Ectodermal cell (in vitro differentiated cells): ENCODE measurements at regions not wholly inside any gene's neighbourhood (a gene's known extent, or its start where the extent isn't known, plus 50 kb on each side); places are given as distances from the start of the nearest gene placed in this dataset.

Experiments
- H3K27ac ChIP-seq: 2 replicates; pipeline ENCODE4 v1.7.0; 2013; ENCODE audit warnings: mild to moderate bottlenecking, low read depth, low read length; ENCODE audit not compliant: insufficient read depth, poor library complexity, severe bottlenecking
- H3K27me3 ChIP-seq: 2 replicates; pipeline ENCODE4 v1.7.0; 2013; ENCODE audit warnings: mild to moderate bottlenecking, low read length; ENCODE audit not compliant: insufficient read depth, control insufficient read depth, poor library complexity, severe bottlenecking
- H3K36me3 ChIP-seq: one replicate; pipeline ENCODE4 v1.7.0; 2013; ENCODE audit warnings: low read length; ENCODE audit not compliant: control insufficient read depth, insufficient read depth
- H3K4me1 ChIP-seq: one replicate; pipeline ENCODE4 v1.7.0; 2013; ENCODE audit warnings: low read length; ENCODE audit not compliant: control insufficient read depth, insufficient read depth
- H3K4me3 ChIP-seq: 2 replicates; pipeline ENCODE4 v1.7.0; 2013; ENCODE audit warnings: low read depth, low read length, control low read depth; ENCODE audit not compliant: insufficient read depth
- H3K9me3 ChIP-seq: 2 replicates; pipeline ENCODE4 v1.7.0; 2013; ENCODE audit warnings: mild to moderate bottlenecking, low read length, moderate library complexity; ENCODE audit not compliant: control insufficient read depth
- WGBS, 2 experiments: methylation state at CpG; one replicate each; pipeline ENCODE4 v1.1.7; 2013; ENCODE audit warnings: missing lambda C conversion rate in 2 of 2; 5-methylcytosine and 5-hydroxymethylcytosine counted together

GRCh38 chr12:118625050-118625675 is 248.8 kb downstream of the SUDS3 start:
- no peak overlapping the region for H3K27ac ChIP-seq
- no peak overlapping the region for H3K4me3 ChIP-seq
- H3K27me3 ChIP-seq = no peaks in the 10 kb centered on the region
- no peaks in the 10 kb centered on the region for H3K4me1 ChIP-seq
- H3K36me3 ChIP-seq = no peaks in the 10 kb centered on the region
- H3K9me3 ChIP-seq = no peaks in the 10 kb centered on the region
- WGBS, 2 experiments = 93 to 98% methylated on average over 3 of the region's 3 CpGs

GRCh38 chr12:118633071-118633470 is 256.7 kb downstream of the SUDS3 start:
- 80 to 83% methylated on average over 3 to 4 of the region's 4 CpGs for WGBS, 2 experiments
- Histone ChIP-seq H3K4me1 (no peaks in the 10 kb centered on the region), H3K27ac (no peak overlapping the region), H3K4me3 (no peak overlapping the region), H3K36me3 (no peaks in the 10 kb centered on the region), H3K27me3 (no peaks in the 10 kb centered on the region), H3K9me3 (no peaks in the 10 kb centered on the region)

- Histone ChIP-seq H3K4me1 (no peaks in the 10 kb centered on the region), H3K9me3 (no peaks in the 10 kb centered on the region), H3K27ac (no peak overlapping the region), H3K36me3 (no peaks in the 10 kb centered on the region), H3K27me3 (no peaks in the 10 kb centered on the region), H3K4me3 (no peak overlapping the region)
- 100% methylated on average over 3 of the region's 3 CpGs for WGBS, 2 experiments
Measured at GRCh38 chr12:118635276-118635675, 258.9 kb downstream of the SUDS3 start.

GRCh38 chr12:118637767-118638370 is 261.5 kb downstream of the SUDS3 start:
- no peak overlapping the region for H3K4me3 ChIP-seq
- no peaks in the 10 kb centered on the region for H3K9me3 ChIP-seq
- no peak overlapping the region for H3K27ac ChIP-seq
- H3K4me1 ChIP-seq = no peaks in the 10 kb centered on the region
- H3K36me3 ChIP-seq = no peaks in the 10 kb centered on the region
- no peaks in the 10 kb centered on the region for H3K27me3 ChIP-seq
- 87 to 90% methylated on average over 7 of the region's 7 CpGs for WGBS, 2 experiments

- 84 to 89% methylated on average over 3 of the region's 3 CpGs for WGBS, 2 experiments
- Histone ChIP-seq H3K4me1 (no peaks in the 10 kb centered on the region), H3K36me3 (no peaks in the 10 kb centered on the region), H3K27ac (no peak overlapping the region), H3K27me3 (no peaks in the 10 kb centered on the region), H3K9me3 (no peaks in the 10 kb centered on the region), H3K4me3 (no peak overlapping the region)
Measured at GRCh38 chr12:118641249-118641648, 264.9 kb downstream of the SUDS3 start.

GRCh38 chr12:118645219-118645618 is 268.9 kb downstream of the SUDS3 start:
- WGBS, 2 experiments = 32 to 44% methylated on average over 3 of the region's 3 CpGs
- no peaks in the 10 kb centered on the region for H3K27me3 ChIP-seq
- no peak overlapping the region for H3K27ac ChIP-seq
- no peaks in the 10 kb centered on the region for H3K4me1 ChIP-seq
- no peaks in the 10 kb centered on the region for H3K9me3 ChIP-seq
- no peak overlapping the region for H3K4me3 ChIP-seq
- H3K36me3 ChIP-seq = no peaks in the 10 kb centered on the region

GRCh38 chr12:118649765-118650585 is 273.6 kb downstream of the SUDS3 start:
- Histone ChIP-seq H3K4me1 (no peaks in the 10 kb centered on the region), H3K36me3 (no peaks in the 10 kb centered on the region), H3K27me3 (no peaks in the 10 kb centered on the region), H3K27ac (no peak overlapping the region), H3K9me3 (no peaks in the 10 kb centered on the region), H3K4me3 (no peak overlapping the region)
- 83 to 88% methylated on average over 19 of the region's 19 CpGs for WGBS, 2 experiments

GRCh38 chr12:118650586-118650960 is 274.2 kb downstream of the SUDS3 start:
- H3K4me1 ChIP-seq = no peaks in the 10 kb centered on the region
- no peaks in the 10 kb centered on the region for H3K36me3 ChIP-seq
- H3K27me3 ChIP-seq = no peaks in the 10 kb centered on the region
- H3K4me3 ChIP-seq = no peak overlapping the region
- no peaks in the 10 kb centered on the region for H3K9me3 ChIP-seq
- no peak overlapping the region for H3K27ac ChIP-seq
- 96 to 97% methylated on average over 7 of the region's 7 CpGs for WGBS, 2 experiments

GRCh38 chr12:118651487-118651886 is 275.1 kb downstream of the SUDS3 start:
- no peak overlapping the region for H3K27ac ChIP-seq
- no peaks in the 10 kb centered on the region for H3K9me3 ChIP-seq
- H3K4me1 ChIP-seq = no peaks in the 10 kb centered on the region
- no peaks in the 10 kb centered on the region for H3K27me3 ChIP-seq
- no peak overlapping the region for H3K4me3 ChIP-seq
- H3K36me3 ChIP-seq = no peaks in the 10 kb centered on the region
- 89 to 90% methylated on average over 2 of the region's 2 CpGs for WGBS, 2 experiments

- H3K4me1 ChIP-seq = no peaks in the 10 kb centered on the region
- H3K9me3 ChIP-seq = no peaks in the 10 kb centered on the region
- 76 to 81% methylated on average over 1 of the region's 1 CpG for WGBS, 2 experiments
- H3K27ac ChIP-seq = no peak overlapping the region
- H3K27me3 ChIP-seq = no peaks in the 10 kb centered on the region
- H3K36me3 ChIP-seq = no peaks in the 10 kb centered on the region
- H3K4me3 ChIP-seq = no peak overlapping the region
Measured at GRCh38 chr12:118655588-118655987, 279.2 kb downstream of the SUDS3 start.
